Brain microvascular endothelial cell (primary cell): ENCODE measurements at regions not wholly inside any gene's neighbourhood (a gene's known extent, or its start where the extent isn't known, plus 50 kb on each side); places are given as distances from the start of the nearest gene placed in this dataset.

ENCODE experiments used
- DNase-seq: peaks from one replicate; pipeline ENCODE4 v3.0.0-alpha.2; 2020
- H3K27ac ChIP-seq: fragments of 250-450 bp; sonication (Bioruptor Pico); 2 replicates; pipeline ENCODE4 v1.5.1; 2020; ENCODE audit warnings: mild to moderate bottlenecking, moderate library complexity
- H3K27me3 ChIP-seq: fragments of 250-450 bp; sonication (Bioruptor Pico); replicated peaks from 2 replicates; pipeline ENCODE4 v1.5.1; 2020; ENCODE audit warnings: mild to moderate bottlenecking
- H3K36me3 ChIP-seq: fragments of 250-450 bp; sonication (Bioruptor Pico); replicated peaks from 2 replicates; pipeline ENCODE4 v1.5.1; 2020; ENCODE audit warnings: mild to moderate bottlenecking
- H3K4me3 ChIP-seq: 2 replicates; pipeline ENCODE4 v1.5.1; 2011; ENCODE audit warnings: low read depth, mild to moderate bottlenecking, control low read depth, low read length, moderate library complexity
- CTCF ChIP-seq: IDR thresholded peaks from 2 replicates; pipeline ENCODE4 v1.5.1; 2011; ENCODE audit warnings: low read depth, mild to moderate bottlenecking, moderate library complexity, low read length, control low read depth, inconsistent platforms; ENCODE audit errors: missing control alignments
- in situ Hi-C: cut with HindIII; loops from 2 replicates; pipeline ENCODE4 v1.10.0; 2017; ENCODE audit warnings: low sequenced_read_pairs, low pct_ligation_motif_present

GRCh38 chr21:23698619-23699018 is 1908.7 kb downstream of the MRPL39 start:
- TF ChIP-seq CTCF = no peak
- no peak overlapping the region for H3K4me3 ChIP-seq
- no peak overlapping the region for H3K27ac ChIP-seq
- H3K36me3 ChIP-seq = no peaks in the 10 kb centered on the region
- DNase-seq = no peak
- in situ Hi-C loops = no loop called here
- no peaks in the 10 kb centered on the region for H3K27me3 ChIP-seq

- TF ChIP-seq CTCF = no peak
- Histone ChIP-seq H3K27me3 (no peaks in the 10 kb centered on the region), H3K4me3 (no peak overlapping the region), H3K27ac (no peak overlapping the region), H3K36me3 (no peaks in the 10 kb centered on the region)
- in situ Hi-C loops = no loop called here
- DNase-seq = no peak
Measured at GRCh38 chr21:23695443-23695842, 1911.8 kb downstream of the MRPL39 start.

- in situ Hi-C loops = no loop called here
- no peak for TF ChIP-seq CTCF
Measured at GRCh38 chr21:23694390-23694789, 1912.9 kb downstream of the MRPL39 start.

GRCh38 chr21:23690316-23690715 is 1917.0 kb downstream of the MRPL39 start:
- Histone ChIP-seq H3K4me3 (no peak overlapping the region), H3K27me3 (no peaks in the 10 kb centered on the region), H3K36me3 (no peaks in the 10 kb centered on the region), H3K27ac (no peak overlapping the region)
- TF ChIP-seq CTCF = no peak
- DNase-seq = no peak
- in situ Hi-C loops = no loop called here

More at GRCh38 chr21:23694390-23694789, 1912.9 kb downstream of the MRPL39 start:
- H3K27me3 ChIP-seq = no peaks in the 10 kb centered on the region
- H3K4me3 ChIP-seq = no peak overlapping the region
- H3K27ac ChIP-seq = no peak overlapping the region
- DNase-seq = no peak
- H3K36me3 ChIP-seq = no peaks in the 10 kb centered on the region

GRCh38 chr21:23686737-23687523 is 1920.4 kb downstream of the MRPL39 start:
- H3K4me3 ChIP-seq = no peak overlapping the region
- H3K27me3 ChIP-seq = no peaks in the 10 kb centered on the region
- TF ChIP-seq CTCF = no peak
- no peak overlapping the region for H3K27ac ChIP-seq
- no peaks in the 10 kb centered on the region for H3K36me3 ChIP-seq
- no peak for DNase-seq
- in situ Hi-C loops = no loop called here

GRCh38 chr21:23684431-23684830 is 1922.8 kb downstream of the MRPL39 start:
- Histone ChIP-seq H3K4me3 (no peak overlapping the region), H3K36me3 (no peaks in the 10 kb centered on the region), H3K27ac (no peak overlapping the region), H3K27me3 (no peaks in the 10 kb centered on the region)
- no peak for DNase-seq
- no peak for TF ChIP-seq CTCF
- in situ Hi-C loops = no loop called here
